GM12878 (cell line): ENCODE measurements at regions not wholly inside any gene's neighbourhood (a gene's known extent, or its start where the extent isn't known, plus 50 kb on each side); places are given as distances from the start of the nearest gene placed in this dataset.

Experiments
- ATAC-seq: fragments of 200-7000 bp; cut with Tn5 transposase; 3 replicates; pipeline ENCODE4 v1.9.1; 2020; ENCODE audit warnings: mild to moderate bottlenecking, moderate library complexity
- BruUV-seq: library from RNA; stranded (reverse); fragments of 400-500 nt; replicated peaks from 2 replicates; lab custom pipeline; 2021; lab: Mats Ljungman, UMichigan
- CTCF ChIA-PET: fragments of 300-600 bp; sonication (Branson Sonifier 250); formaldehyde crosslinking; extraction: SDS; loops from one replicate; lab custom pipeline; 2021; ENCODE audit warnings: inconsistent platforms; lab: Yijun Ruan, JAX
- POLR2A ChIA-PET: fragments of 350-600 bp; formaldehyde crosslinking; extraction: SDS; loops from one replicate; lab custom pipeline; 2021; ENCODE audit warnings: inconsistent platforms; lab: Charles Lee
- RAD21 ChIA-PET: fragments of 300-600 bp; sonication (Branson Sonifier 250); formaldehyde crosslinking; loops from one replicate; lab custom pipeline; 2023; ENCODE audit warnings: antibody characterized with exemption; ENCODE audit not compliant: unreplicated experiment; lab: Charles Lee
- SMC1A ChIA-PET: fragments of 300-600 bp; sonication (Branson Sonifier 250); formaldehyde crosslinking; loops from one replicate; lab custom pipeline; 2023; ENCODE audit not compliant: unreplicated experiment, uncharacterized antibody; lab: Charles Lee
- DNase-seq: peaks from one replicate; pipeline ENCODE4 v3.0.0-alpha.2; 2011; ENCODE audit warnings: low read depth, low spot score
- FAIRE-seq: peaks from 3 replicates; lab custom pipeline; 2011; peaks lifted over from hg19 to GRCh38; lab: Jason Lieb, UNC
- H2AFZ ChIP-seq: 2 replicates; pipeline ENCODE4 v1.6.0; 2011; ENCODE audit warnings: low read depth, low read length, control low read depth; ENCODE audit not compliant: control insufficient read depth
- H3K27ac ChIP-seq: 2 replicates; pipeline ENCODE4 v1.5.1; 2011; ENCODE audit warnings: control low read depth; ENCODE audit not compliant: control insufficient read depth, insufficient read depth
- H3K27me3 ChIP-seq, 2 experiments: replicated peaks in 1 of 2; 2 replicates each; pipeline versions ENCODE4 v1.6.0 to v1.6.1; 2011; ENCODE audit warnings: low read length in 1 of 2; ENCODE audit not compliant: control insufficient read depth in 2 of 2, insufficient read depth in 2 of 2
- H3K36me3 ChIP-seq, 2 experiments: 2 replicates each; pipeline ENCODE4 v1.5.1; 2011; ENCODE audit warnings: low read length in 1 of 2; ENCODE audit not compliant: control insufficient read depth in 2 of 2, insufficient read depth in 2 of 2
- H3K4me1 ChIP-seq: 2 replicates; pipeline ENCODE4 v1.6.1; 2011; ENCODE audit warnings: mild to moderate bottlenecking, low read length, moderate library complexity, mixed read lengths; ENCODE audit not compliant: control insufficient read depth, insufficient read depth
- H3K4me2 ChIP-seq: 2 replicates; pipeline ENCODE4 v1.6.0; 2011; ENCODE audit warnings: control low read depth; ENCODE audit not compliant: control insufficient read depth, insufficient read depth
- H3K4me3 ChIP-seq: fragments of 200-600 bp; sonication (generic); 2 replicates; pipeline ENCODE4 v1.5.1; 2016
- H3K79me2 ChIP-seq: 2 replicates; pipeline ENCODE4 v1.6.0; 2011; ENCODE audit warnings: low read length; ENCODE audit not compliant: control insufficient read depth, insufficient read depth
- H3K9ac ChIP-seq: 2 replicates; pipeline ENCODE4 v1.8.0; 2011; ENCODE audit warnings: low read length, control low read depth, mixed read lengths; ENCODE audit not compliant: control insufficient read depth, insufficient read depth
- H3K9me3 ChIP-seq: replicated peaks from 3 replicates; pipeline ENCODE4 v1.5.1; 2011; ENCODE audit warnings: mild to moderate bottlenecking, low read length; ENCODE audit not compliant: control insufficient read depth, insufficient read depth
- H4K20me1 ChIP-seq: 2 replicates; pipeline ENCODE4 v1.6.0; 2011; ENCODE audit not compliant: control insufficient read depth, insufficient read depth
- BACH1 ChIP-seq: fragments of 450-650 bp; IDR thresholded peaks from 2 replicates; pipeline ENCODE4 v1.6.1; 2017; ENCODE audit warnings: mild to moderate bottlenecking, borderline replicate concordance
- HCFC1 ChIP-seq: fragments of 150-350 bp; IDR thresholded peaks from 2 replicates; pipeline ENCODE4 v1.6.1; 2014; ENCODE audit warnings: low read length
- IKZF1 ChIP-seq: fragments of 450-650 bp; conservative IDR thresholded peaks from 2 replicates; pipeline ENCODE4 v1.6.1; 2017; ENCODE audit warnings: antibody characterized with exemption, mild to moderate bottlenecking
- IKZF2 ChIP-seq, 2 experiments: fragments of 450-650 bp; IDR thresholded peaks; 2 replicates each; pipeline ENCODE4 v1.6.1; 2017; ENCODE audit warnings: mild to moderate bottlenecking in 2 of 2, moderate library complexity in 2 of 2
- JUNB ChIP-seq: IDR thresholded peaks from 2 replicates; pipeline ENCODE4 v1.6.1; 2016; ENCODE audit warnings: antibody characterized with exemption, mild to moderate bottlenecking
- KDM1A ChIP-seq: fragments of 200-600 bp; sonication (generic); IDR thresholded peaks from 2 replicates; pipeline ENCODE4 v1.6.1; 2016; ENCODE audit warnings: borderline replicate concordance
- MEF2B ChIP-seq: fragments of 450-650 bp; IDR thresholded peaks from 2 replicates; pipeline ENCODE4 v1.6.1; 2018; ENCODE audit warnings: mild to moderate bottlenecking, moderate library complexity; ENCODE audit not compliant: partially characterized antibody, poor library complexity, severe bottlenecking
- MTA2 ChIP-seq: fragments of 450-650 bp; IDR thresholded peaks from 2 replicates; pipeline ENCODE4 v1.6.1; 2016; ENCODE audit warnings: low read depth, mild to moderate bottlenecking, moderate library complexity
- NBN ChIP-seq: fragments of 450-650 bp; IDR thresholded peaks from 2 replicates; pipeline ENCODE4 v1.6.1; 2016
- PAX5 ChIP-seq: IDR thresholded peaks from 2 replicates; pipeline ENCODE4 v1.6.1; 2011; ENCODE audit warnings: low read depth, low read length, borderline replicate concordance
- POLR2A ChIP-seq: IDR thresholded peaks from 2 replicates; pipeline ENCODE4 v1.6.1; 2011; ENCODE audit warnings: low read depth, mild to moderate bottlenecking, low read length
- RAD21 ChIP-seq: IDR thresholded peaks from 2 replicates; pipeline ENCODE4 v1.6.1; 2011; ENCODE audit warnings: mild to moderate bottlenecking, low read depth, low read length, moderate library complexity; ENCODE audit not compliant: insufficient read depth
- RAD51 ChIP-seq: fragments of 450-650 bp; IDR thresholded peaks from 2 replicates; pipeline ENCODE4 v1.6.1; 2016; ENCODE audit warnings: moderate library complexity, mild to moderate bottlenecking, inconsistent platforms
- SIX5 ChIP-seq: IDR thresholded peaks from 2 replicates; pipeline ENCODE4 v1.6.1; 2011; ENCODE audit warnings: mild to moderate bottlenecking, low read depth, low read length, moderate library complexity; ENCODE audit not compliant: severe bottlenecking
- SMAD1 ChIP-seq: fragments of 450-650 bp; IDR thresholded peaks from 2 replicates; pipeline ENCODE4 v1.6.1; 2018; ENCODE audit warnings: mild to moderate bottlenecking, low read depth; ENCODE audit not compliant: partially characterized antibody
- SUZ12 ChIP-seq: fragments of 200-600 bp; sonication (generic); IDR thresholded peaks from one replicate; pipeline ENCODE4 v1.6.1; 2018; ENCODE audit warnings: antibody characterized with exemption, mild to moderate bottlenecking; ENCODE audit not compliant: unreplicated experiment
- ZNF207 ChIP-seq: fragments of 450-650 bp; IDR thresholded peaks from 2 replicates; pipeline ENCODE4 v1.6.1; 2014; ENCODE audit warnings: antibody characterized with exemption, mild to moderate bottlenecking, borderline replicate concordance
- ZSCAN29 ChIP-seq: fragments of 450-650 bp; IDR thresholded peaks from 2 replicates; pipeline ENCODE4 v1.6.1; 2017; ENCODE audit warnings: mild to moderate bottlenecking, moderate library complexity
- WGBS: methylation state at CpG from one replicate; pipeline ENCODE4 v1.1.6; 2016; ENCODE audit warnings: low lambda C conversion rate; ENCODE audit not compliant: insufficient replicate concordance, insufficient coverage; ENCODE audit errors: missing lambda C conversion rate; 5-methylcytosine and 5-hydroxymethylcytosine counted together
- in situ Hi-C: fragments of 300-500 bp; cut with MboI; formaldehyde crosslinking; loops from 9 replicates; pipeline ENCODE4 v1.14.3; 2018; ENCODE audit warnings: mixed read lengths
- intact Hi-C: fragments of 100-400 bp; cut with micrococcal nuclease; formaldehyde crosslinking; loops from one replicate; pipeline ENCODE4 v1.14.2; 2022; ENCODE audit not compliant: unreplicated experiment
- TF ChIP-seq, protein P1 (sequence below): fragments of 450-650 bp; IDR thresholded peaks from 2 replicates; pipeline ENCODE4 v1.6.1; 2017; ENCODE audit warnings: mild to moderate bottlenecking, low read depth, inconsistent platforms; ENCODE audit not compliant: poor library complexity, severe bottlenecking
- TF ChIP-seq, protein P2 (sequence below): IDR thresholded peaks from 2 replicates; pipeline ENCODE4 v1.6.1; 2011; ENCODE audit warnings: low read depth, low read length, improper control_type of control experiment, borderline replicate concordance

DNA sequence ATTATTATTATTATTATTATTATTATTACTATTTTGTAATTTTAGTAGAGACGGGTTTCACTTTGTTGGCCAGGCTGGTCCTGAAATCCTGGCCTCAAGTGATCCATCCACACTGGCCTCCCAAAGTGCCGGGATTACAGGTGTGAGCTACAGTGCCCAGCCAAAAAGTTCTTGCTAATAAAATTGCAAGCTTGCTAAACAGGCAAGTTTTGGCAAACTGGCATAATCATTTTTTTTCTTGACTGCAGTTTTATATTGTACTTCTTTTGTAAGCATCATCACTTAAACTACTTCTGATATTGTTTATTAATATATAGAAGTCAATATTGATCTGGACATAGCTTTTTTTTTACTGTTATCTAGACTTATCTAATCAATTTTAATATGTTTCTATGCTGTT, 536.4 kb downstream of the LRFN5 start:
- in situ Hi-C loops (no loop called here), intact Hi-C loops (no loop called here)
- Histone ChIP-seq H3K4me3 (no peak overlapping the region), H4K20me1 (no peaks in the 10 kb centered on the region), H3K27ac (no peak overlapping the region), H3K4me1 (no peaks in the 10 kb centered on the region), H2AFZ (no peak overlapping the region), H3K36me3 (no peaks in the 10 kb centered on the region), H3K9me3 (no peaks in the 10 kb centered on the region), H3K79me2 (no peaks in the 10 kb centered on the region), H3K27me3 (no peaks in the 10 kb centered on the region), H3K9ac (no peak overlapping the region), H3K4me2 (no peak overlapping the region)
- POLR2A ChIA-PET, result no interaction called here
- WGBS, result 37% methylated on average over 2 of the region's 2 CpGs
- TF ChIP-seq ZSCAN29 (no peak), RAD21 (no peak), POLR2A (no peak), MTA2 (no peak), MEF2B (no peak), PAX5 (no peak), IKZF2 (IDR thresholded peaks at IDR 0.05) (no peak), ZNF207 (no peak), KDM1A (no peak), SMAD1 (no peak), NBN (no peak), BACH1 (no peak), SUZ12 (no peak), SIX5 (no peak), IKZF1 (no peak), HCFC1 (no peak), JUNB (no peak), RAD51 (no peak)
- TF ChIP-seq, protein P1, sequence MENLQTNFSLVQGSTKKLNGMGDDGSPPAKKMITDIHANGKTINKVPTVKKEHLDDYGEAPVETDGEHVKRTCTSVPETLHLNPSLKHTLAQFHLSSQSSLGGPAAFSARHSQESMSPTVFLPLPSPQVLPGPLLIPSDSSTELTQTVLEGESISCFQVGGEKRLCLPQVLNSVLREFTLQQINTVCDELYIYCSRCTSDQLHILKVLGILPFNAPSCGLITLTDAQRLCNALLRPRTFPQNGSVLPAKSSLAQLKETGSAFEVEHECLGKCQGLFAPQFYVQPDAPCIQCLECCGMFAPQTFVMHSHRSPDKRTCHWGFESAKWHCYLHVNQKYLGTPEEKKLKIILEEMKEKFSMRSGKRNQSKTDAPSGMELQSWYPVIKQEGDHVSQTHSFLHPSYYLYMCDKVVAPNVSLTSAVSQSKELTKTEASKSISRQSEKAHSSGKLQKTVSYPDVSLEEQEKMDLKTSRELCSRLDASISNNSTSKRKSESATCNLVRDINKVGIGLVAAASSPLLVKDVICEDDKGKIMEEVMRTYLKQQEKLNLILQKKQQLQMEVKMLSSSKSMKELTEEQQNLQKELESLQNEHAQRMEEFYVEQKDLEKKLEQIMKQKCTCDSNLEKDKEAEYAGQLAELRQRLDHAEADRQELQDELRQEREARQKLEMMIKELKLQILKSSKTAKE, result no peak
- TF ChIP-seq, protein P2, sequence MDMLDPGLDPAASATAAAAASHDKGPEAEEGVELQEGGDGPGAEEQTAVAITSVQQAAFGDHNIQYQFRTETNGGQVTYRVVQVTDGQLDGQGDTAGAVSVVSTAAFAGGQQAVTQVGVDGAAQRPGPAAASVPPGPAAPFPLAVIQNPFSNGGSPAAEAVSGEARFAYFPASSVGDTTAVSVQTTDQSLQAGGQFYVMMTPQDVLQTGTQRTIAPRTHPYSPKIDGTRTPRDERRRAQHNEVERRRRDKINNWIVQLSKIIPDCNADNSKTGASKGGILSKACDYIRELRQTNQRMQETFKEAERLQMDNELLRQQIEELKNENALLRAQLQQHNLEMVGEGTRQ, result no peak
- BruUV-seq, result no TSS peak
- SMC1A ChIA-PET, result interaction anchor here (1.2 kb wide), 1 partner anchor 20 kb away, joined by 3 read pairs; no protein-coding TSS in a partner anchor
- RAD21 ChIA-PET, result no interaction called here
- no peak for ATAC-seq
- FAIRE-seq, result no peak
- no peak for DNase-seq
- CTCF ChIA-PET, result no interaction called here
